HG02571 (cell line): ENCODE measurements at regions not wholly inside any gene's neighbourhood (a gene's known extent, or its start where the extent isn't known, plus 50 kb on each side); places are given as distances from the start of the nearest gene placed in this dataset.

Experiments
- ATAC-seq: cut with Tn5 transposase; IDR thresholded peaks from one replicate; pipeline ENCODE4 v1.9.1; 2021; ENCODE audit warnings: mild to moderate bottlenecking, moderate library complexity; ENCODE audit not compliant: unreplicated experiment

DNA sequence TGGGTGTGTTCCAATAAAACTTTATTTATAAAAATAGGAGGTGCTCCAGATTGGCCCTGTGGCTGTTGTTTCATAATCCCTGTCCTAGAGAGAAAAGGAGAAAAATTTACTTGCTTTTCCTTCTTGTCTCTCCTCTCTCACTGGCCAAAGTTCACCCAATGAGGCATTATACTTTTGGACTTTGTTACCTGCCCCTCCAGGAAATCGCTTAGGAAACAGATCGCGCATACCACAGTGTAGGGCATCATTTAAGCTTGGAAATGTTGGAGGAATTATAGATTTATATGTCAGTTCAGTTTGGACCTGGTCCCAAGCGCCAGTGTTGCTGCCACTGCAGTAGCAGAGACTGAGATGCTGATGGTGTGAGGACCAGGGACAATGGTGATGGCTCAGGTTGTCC is 337.6 kb upstream of the NR3C2 start:
- ATAC-seq: no peak

DNA sequence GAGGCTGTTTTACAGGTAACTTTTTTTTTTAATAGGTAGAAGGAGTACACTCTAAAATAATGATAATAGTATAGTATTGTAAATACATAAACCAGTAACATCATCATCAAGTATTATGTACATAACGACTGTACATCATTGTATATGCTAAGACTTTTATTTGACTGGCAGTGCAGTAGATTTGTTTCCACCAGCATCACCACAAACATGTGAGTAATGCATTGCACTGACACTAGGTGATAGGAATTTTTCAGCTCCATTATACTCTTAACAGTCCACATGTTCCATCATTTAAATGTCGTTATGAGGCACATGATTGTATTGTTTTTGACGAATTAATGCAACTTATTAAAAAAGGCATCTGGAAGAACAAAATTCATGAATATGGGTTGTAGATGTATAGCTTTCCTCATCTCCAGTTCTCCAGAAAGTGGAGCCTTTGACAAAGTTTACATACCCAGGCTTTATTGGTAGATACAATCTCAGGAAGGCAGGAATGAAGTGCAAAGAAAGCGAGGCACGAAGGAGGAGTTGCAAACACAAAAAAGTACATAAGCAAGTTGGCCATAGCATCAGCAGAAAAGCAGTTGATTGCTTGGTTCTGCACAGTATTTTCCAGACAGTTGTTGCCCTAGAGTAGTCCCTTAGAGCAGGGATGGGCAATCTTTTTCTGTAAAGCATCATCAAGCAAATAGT is 336.9 kb upstream of the NR3C2 start:
- no peak for ATAC-seq

DNA sequence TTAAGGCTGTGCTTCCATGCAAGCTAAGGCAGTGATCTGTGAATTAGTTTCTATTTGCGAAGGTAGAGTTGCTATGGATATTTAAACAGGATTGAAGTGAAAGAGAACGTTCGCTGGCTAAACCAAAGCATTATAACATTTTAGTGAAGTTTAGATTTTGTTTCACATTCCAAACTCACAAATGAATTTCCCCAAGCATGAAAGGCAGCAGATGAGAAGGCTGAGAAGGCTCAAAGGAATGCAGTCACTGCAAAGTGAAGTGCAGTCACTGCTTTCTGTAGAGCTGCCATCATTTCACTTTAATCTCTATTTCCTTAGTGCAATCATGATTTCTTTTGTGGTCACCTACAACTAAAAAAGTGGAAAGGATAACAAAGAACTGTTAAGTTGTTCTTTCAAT is 334.7 kb upstream of the NR3C2 start:
- ATAC-seq: no peak

DNA sequence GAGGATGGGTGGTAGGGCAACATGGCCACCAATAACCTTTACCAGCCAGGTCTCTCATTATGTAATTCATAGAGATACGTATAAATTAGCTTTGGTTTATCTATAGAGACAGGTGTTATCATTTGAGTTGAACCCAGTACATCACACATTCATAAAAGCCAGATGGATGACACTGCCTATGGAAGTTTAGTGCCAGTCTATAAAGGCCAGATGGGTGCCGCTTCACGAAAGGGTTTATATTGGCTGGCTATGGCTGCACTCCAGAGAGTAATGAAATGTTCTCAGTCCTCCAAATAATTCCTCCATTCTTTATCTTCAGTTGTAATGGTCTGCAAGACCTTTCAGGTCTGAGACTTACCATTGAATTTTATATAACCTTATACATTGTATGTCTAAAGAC is 331.9 kb upstream of the NR3C2 start:
- ATAC-seq: no peak

DNA sequence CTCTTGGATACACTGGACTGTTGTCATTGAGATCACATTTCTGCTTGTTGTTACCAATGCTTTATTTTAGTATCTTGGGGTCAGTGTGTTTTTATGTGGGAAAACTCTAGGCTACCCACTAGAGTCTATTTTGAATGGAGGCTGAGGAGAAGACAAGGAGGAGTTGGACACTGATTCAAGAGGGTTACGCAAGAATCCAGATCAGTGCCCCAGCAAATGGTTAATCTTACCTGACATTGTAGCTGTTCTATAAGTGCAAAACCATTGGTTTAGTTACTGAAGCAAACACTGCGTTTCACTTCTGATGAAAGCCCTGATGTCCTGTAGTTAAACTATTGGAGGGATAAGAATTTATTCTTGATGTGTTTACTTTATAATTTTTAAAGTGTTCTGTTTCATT is 331.1 kb upstream of the NR3C2 start:
- ATAC-seq: no peak

DNA sequence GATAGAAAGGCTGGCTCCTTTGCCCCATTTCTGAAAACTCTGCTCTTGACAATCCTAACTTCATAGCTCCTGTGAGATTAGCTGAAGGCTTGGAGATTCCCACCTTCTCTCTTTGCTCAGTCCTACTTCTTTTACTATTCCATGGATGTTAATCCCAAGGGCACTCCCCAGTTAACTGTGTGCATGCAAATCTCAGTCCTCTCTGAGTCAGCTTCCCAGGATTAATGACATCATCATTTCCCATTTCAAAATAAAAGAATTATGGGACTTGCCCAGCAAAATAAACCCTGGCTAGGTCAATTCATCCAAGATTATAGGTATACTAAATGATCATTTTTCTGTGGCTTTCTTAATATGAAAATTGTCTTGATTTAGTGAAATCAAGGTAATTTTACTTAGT is 328.6 kb upstream of the NR3C2 start:
- no peak for ATAC-seq

DNA sequence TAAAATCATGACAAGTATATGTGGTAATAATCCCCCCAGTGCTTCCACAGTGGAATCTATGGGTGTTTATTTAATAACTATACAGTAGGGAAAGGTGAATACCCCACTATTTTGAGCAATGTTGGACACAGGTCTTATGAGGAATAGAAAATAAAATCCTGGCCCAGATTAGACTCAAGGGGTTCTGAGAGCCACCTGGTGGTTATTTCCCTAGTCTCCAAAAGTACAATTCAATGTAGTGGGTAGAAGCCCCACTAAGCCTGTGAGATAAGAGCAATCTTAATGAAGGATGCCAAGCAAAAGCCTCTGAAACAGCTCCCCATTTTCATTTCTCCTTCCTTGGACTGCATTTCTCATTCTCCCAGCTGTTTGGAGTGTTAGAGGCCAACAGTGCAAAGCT is 328.2 kb upstream of the NR3C2 start:
- no peak for ATAC-seq

DNA sequence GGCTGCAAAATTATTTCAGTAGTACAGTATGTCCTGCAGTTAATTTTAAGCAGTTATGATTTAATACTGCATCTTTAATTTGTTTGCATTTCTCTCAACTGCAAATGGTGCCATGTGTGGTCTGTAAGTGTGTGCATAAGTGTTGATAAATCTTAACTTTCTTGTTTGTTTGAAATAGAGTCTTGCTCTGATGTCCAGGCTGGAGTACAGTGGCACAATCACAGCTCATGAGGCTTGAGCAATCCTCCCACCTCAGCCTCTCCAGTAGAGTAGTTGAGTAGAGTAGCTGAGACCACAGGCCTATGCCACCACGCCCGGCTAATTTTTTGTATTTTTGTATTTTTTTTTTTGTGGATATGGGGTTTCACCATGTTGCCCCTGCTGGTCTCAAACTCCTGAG is 322.5 kb upstream of the NR3C2 start:
- no peak for ATAC-seq

DNA sequence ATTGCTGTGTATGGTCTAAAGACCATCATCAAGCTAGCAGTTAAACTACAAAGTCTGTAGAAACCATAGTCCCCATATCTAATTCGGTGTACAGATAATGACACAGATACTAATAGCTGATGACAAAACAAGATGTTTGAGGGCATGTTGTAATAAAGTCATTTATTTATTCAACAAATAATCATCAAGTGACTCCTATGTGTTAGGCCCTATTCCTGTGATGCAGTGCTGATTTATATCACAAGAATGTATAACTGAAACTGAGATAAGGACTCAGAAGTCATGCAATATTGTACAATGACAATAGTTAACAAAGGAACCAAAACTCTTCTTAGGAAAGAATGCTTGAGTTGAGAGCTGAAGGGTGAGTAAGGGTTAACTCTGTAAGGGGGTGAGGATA is 315.0 kb upstream of the NR3C2 start:
- no peak for ATAC-seq

DNA sequence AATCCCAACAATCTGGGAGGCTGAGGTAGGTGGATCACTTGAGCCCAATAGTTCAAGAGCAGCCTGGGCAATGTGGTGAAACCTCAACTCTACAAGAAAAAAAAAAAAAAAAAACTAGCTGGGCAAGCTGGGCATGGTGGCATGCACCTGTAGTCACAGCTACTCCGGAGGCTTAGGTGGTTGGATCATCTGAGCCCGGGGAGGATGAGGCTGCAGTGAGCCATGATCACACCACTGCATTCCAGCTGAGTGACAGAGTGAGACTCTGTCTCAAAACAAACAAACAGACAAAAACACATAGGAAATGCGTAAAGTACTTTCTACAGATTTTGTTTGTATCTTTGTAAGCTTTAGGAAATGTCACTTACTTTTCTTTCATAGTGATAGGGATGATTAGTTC is 307.2 kb upstream of the NR3C2 start:
- no peak for ATAC-seq

DNA sequence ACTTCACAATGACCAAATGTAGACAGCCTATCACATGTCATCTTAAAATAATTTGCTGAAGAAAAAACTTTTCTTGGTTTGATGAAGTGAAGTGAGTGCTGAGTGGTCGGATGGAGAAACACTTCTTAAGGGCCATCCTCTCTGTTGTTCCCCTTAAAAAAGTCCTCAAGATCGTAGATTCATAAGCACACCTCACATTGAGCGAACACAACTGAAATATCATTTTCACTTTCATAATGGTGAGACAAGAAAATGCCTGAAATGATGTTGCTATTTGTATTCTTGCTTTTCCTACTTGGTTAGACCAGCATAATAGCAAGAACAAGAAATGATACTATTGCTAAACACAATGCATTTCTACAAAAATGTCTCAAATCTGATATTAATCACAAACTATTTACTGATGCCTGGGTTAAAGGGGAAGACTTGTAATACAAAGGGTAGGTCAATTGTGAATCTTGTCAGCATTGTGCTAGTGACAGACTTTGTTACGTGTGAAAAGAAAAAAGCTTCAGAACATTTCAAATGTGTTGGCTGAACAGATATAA is 305.6 kb upstream of the NR3C2 start:
- ATAC-seq: no peak

DNA sequence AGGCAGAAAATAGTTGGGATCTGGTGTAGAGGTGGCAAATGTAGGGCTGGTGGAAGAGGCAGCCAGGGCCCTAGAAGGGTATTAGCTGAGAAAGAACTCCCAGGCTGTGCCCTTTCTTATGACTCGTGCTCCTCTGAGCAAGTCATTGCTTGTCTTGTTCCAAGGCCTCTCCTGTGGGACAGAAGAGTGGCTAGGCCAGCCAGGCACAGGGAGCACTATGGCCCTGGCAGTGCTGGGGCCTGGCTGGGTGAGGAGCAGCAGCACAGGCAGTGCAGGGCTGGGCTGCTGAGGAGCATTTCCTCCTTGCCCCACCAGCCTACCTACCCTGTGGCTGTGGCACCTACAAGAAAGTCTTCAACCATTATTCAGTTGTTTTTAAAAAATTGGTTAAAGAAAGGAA is 298.5 kb upstream of the NR3C2 start:
- no peak for ATAC-seq

DNA sequence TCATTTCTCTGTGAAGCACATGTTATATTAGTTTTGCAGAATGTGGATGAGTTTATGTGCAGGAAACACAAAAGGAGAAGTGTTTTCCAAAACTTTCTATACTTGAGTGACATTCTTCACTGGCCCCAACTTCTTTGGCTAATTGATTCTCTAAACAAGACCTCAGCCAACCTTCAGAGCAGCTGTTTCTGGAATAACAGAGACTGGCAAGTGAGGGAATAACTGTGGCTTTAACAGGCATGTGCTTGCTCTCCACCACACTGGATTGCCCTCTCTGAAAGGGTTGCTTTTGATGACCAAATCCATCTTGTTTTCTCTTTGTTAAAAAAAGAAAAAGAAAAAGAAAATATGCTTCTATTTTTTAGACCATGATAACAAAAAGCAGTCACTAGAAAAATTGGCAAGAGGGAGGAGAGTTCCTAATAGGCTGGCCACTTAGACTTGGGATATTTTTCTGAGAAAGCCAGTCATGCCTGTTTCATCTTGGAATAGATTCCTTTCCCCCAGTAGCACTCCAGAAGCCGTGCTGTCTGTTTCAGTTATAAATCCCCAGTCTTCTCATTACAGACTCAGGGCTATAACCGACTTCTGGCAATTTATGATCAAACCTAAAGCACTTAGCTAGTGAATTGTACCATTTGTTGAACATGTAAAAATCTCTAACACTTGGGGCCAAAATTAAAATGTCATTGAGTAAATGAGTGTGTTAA is 295.0 kb upstream of the NR3C2 start:
- no peak for ATAC-seq

DNA sequence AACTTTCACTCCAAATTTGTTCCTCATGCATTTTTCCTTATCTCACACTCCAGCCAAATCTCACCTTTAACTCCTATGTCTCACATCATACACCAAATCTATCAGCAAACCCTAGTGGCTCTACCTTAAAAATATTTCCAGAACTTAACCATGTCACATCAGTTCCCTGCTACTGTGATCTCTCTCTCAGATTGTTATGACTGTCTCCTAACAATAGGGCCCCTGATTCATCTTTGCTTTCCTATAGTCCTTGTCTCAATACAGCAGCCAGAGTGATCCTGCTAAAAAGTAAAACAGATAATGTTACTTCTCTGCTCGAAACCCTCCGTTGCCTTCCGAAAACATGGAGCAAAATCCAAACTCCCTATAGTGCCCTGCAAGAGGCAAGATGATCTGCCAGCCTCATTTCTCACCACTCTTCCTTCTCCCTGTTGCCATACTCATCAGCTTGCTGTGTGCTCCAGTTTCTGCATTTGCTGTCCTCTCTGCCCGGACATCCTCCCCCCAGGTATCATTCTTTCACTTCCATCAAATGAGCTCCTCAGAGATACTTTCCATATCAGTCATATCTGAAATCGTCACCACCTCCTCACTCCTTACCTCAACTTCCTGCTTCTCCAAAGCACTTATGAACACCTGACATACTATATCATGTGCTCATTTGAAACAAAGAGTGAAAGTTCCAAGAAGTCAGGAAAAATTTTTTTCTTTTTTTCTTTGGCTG is 293.4 kb upstream of the NR3C2 start:
- ATAC-seq: no peak

DNA sequence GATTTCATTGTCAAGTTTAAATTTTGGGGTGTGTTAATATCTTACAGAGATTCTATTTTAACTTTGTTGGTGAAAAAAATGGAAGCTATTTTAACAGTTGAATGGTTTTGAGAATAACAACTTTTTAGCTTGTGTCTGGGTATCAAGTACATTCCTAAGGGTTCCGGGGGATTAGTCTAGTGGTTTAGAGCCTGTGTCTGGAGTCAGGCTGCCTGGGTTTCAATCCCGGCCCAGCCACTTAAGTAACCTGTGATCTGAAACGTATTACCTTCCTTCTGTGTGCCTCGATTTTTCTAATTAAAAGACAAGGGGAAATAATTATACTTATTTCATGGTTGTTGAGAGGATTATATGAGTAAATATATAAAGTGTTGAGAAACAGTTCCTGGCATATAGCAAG is 288.6 kb upstream of the NR3C2 start:
- no peak for ATAC-seq

DNA sequence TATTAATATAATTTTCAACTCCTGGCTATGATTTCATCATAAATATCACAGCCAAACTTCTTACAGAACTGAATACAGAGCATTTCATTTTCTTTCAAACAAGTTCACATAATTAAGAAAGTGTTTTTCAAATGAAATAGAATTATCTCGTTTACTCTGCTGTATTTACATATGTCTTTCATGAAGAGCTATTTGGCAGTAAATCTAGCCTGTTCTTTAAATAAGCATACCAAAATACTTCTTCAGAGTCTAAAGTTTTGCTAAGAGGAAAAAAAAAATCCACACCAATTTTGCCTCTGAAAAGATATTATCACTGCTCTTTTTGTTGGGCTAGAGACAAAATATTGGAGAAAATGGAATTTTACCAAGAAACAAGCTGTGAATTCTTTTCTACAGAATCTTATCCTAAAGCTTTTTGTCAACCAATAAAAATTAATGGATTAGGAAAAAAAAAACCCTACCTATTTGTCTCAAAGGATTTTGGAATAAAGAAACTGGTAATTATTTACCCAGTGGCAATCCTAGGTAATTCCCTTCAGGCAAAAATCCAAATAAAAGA is 287.9 kb upstream of the NR3C2 start:
- no peak for ATAC-seq

DNA sequence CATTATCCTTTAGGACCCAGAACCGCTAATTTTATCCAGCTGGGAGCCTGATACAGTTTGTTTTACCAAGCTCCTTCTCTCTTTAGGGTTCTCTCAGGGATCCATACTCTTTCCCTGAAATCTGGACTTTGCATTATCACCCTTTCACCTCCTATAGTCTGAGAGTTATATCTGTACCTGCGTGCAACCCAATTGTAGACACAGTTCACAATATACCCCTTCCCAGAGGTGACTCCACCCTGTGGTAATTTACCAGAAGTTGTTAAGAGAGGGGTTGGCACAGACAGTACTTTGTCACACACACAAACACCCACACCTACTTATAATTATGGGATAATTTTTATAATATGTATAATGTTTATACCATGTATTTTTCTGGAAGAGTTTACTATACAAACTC is 275.8 kb upstream of the NR3C2 start:
- ATAC-seq: no peak

DNA sequence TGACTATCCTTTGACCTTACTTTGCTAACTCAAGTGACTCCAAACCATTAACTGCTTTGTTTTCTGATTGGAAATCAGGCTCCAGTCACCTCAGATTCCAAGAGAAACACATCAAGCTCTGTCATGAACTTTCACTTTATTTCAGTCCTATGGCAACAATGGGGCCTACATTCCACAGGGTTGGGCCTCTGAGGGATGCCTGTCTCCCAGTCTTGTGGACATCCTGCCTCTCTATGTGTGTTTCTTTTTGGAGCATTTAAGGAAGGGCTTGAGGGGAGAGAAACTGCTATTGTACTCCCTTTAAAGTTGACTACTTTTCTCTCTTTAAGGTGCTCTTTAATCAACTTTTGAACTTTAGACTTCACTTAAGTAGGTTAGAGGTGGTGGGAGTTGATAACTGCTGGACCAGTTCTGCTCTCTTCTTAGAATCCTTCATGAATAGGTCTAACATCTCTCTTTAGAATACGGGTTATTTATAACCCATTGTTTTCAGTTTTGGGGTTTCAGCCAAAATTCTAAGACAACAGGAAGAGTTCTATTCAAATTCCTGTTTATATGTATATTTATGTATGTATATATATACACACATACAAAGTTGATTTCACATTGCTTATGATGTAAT is 274.3 kb upstream of the NR3C2 start:
- no peak for ATAC-seq

DNA sequence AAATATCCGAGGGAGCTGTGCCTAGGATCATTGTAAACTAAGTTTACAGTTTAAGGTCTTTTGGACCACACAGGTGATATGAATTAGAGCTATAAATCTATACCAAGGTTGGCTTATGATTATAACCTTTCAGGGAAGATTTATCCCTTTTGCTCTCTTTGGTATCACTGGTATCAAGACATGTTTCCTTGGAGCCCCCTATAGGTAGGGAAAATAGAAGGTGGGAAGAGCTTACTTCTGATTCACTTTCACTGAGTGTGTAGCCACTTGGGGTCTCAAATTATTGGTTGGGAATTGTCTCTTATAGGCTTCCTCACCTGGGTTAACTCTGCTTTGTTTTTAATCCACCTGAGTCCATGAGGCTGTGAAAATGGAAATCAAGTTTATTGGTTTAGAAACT is 262.1 kb upstream of the NR3C2 start:
- ATAC-seq: no peak

DNA sequence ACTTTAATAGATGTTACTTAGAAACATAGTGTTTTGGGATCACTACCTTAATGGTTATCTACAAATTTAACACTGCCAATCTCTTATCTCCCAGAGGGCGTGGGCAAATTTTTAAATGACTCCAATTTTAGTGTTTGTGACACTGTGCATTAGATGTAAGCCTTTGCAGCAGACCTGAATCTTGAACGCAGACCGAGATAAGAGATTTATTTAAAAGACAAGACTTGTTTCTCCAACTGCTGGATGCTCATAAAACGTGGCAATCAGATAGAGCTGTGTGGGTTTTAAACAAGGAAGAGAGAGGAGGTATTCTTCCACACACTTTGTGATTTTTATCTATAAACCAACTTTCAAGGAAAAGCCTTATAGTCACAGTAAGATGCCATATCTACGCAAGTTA is 252.5 kb upstream of the NR3C2 start:
- no peak for ATAC-seq
